Left ventricle myocardium inferior (tissue), 1 donor: ENCODE measurements at regions not wholly inside any gene's neighbourhood (a gene's known extent, or its start where the extent isn't known, plus 50 kb on each side); places are given as distances from the start of the nearest gene placed in this dataset.

ENCODE experiments used
- DNase-seq: peaks from one replicate; pipeline ENCODE4 v3.0.0-alpha.2; 2020
- H3K27ac ChIP-seq: fragments of 200-600 bp; replicated peaks from 2 replicates; pipeline ENCODE4 v1.8.0; 2021
- H3K27me3 ChIP-seq: fragments of 200-600 bp; 2 replicates; pipeline ENCODE4 v1.8.0; 2021; ENCODE audit warnings: low read depth
- H3K36me3 ChIP-seq: fragments of 200-600 bp; 2 replicates; pipeline ENCODE4 v1.8.0; 2021
- H3K4me1 ChIP-seq: fragments of 200-600 bp; 2 replicates; pipeline ENCODE4 v1.8.0; 2021
- H3K4me3 ChIP-seq: fragments of 200-600 bp; 2 replicates; pipeline ENCODE4 v1.8.0; 2021; ENCODE audit warnings: mild to moderate bottlenecking, moderate library complexity
- H3K9me3 ChIP-seq: fragments of 200-600 bp; replicated peaks from 2 replicates; pipeline ENCODE4 v1.8.0; 2021
- intact Hi-C: fragments of 100-400 bp; cut with micrococcal nuclease; formaldehyde crosslinking; loops from one replicate; pipeline ENCODE4 v1.11.0; 2022
- TF ChIP-seq, protein P1 (sequence below): fragments of 200-600 bp; IDR thresholded peaks from 2 replicates; pipeline ENCODE4 v1.8.0; 2021; ENCODE audit warnings: antibody characterized with exemption, mild to moderate bottlenecking, borderline replicate concordance
- donor health status: DM: no; HTN: yes; CAD: no; lungs with severe emphysema.

DNA sequence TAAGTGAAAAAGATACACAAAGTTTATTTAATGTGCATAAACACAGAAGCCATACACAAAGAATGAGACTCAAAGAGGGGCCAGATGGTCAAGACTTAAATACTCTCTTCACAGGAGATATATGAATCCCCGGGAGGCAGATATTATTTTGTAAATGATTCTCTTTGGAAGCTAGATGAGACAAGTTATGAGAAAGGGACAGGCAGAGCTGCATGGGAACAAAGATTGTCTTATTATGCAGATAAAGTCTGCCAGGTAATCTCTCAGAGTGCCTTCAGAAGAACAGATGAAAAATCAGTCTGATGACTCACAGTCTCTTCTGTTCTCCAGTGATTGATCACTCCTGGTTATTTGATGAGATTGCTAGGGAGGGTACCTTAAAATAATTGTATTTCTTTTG is 89.0 kb downstream of the NAF1 start:
- no peak for DNase-seq
- H3K9me3 ChIP-seq, result no peaks in the 10 kb centered on the region
- H3K27me3 ChIP-seq, result no peaks in the 10 kb centered on the region
- TF ChIP-seq, protein P1, sequence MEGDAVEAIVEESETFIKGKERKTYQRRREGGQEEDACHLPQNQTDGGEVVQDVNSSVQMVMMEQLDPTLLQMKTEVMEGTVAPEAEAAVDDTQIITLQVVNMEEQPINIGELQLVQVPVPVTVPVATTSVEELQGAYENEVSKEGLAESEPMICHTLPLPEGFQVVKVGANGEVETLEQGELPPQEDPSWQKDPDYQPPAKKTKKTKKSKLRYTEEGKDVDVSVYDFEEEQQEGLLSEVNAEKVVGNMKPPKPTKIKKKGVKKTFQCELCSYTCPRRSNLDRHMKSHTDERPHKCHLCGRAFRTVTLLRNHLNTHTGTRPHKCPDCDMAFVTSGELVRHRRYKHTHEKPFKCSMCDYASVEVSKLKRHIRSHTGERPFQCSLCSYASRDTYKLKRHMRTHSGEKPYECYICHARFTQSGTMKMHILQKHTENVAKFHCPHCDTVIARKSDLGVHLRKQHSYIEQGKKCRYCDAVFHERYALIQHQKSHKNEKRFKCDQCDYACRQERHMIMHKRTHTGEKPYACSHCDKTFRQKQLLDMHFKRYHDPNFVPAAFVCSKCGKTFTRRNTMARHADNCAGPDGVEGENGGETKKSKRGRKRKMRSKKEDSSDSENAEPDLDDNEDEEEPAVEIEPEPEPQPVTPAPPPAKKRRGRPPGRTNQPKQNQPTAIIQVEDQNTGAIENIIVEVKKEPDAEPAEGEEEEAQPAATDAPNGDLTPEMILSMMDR, result no peak
- H3K4me1 ChIP-seq, result no peaks in the 10 kb centered on the region
- H3K4me3 ChIP-seq, result no peak overlapping the region
- intact Hi-C loops, result no loop called here
- no peak overlapping the region for H3K27ac ChIP-seq
- H3K36me3 ChIP-seq, result no peaks in the 10 kb centered on the region

DNA sequence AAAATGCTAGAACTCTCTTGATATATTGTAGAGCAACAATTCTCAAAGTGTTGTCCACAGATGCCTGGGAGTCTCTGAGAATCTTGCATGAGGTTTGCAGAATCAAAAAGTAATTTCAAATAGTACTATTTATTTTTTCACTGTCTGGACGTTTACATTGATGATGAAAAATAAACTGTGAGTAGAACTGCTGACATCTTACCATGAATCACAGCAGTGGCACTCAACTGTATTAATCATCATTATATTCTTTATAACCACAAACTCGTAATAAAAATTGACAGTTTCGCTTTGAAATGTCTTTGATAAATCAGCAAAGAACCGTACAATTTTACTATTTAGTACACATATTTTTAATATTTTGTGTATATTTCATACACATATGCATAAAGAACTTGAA is 94.5 kb downstream of the NAF1 start:
- Histone ChIP-seq H3K4me3 (no peak overlapping the region), H3K27ac (no peak overlapping the region), H3K36me3 (no peaks in the 10 kb centered on the region), H3K27me3 (no peaks in the 10 kb centered on the region), H3K4me1 (no peaks in the 10 kb centered on the region), H3K9me3 (no peaks in the 10 kb centered on the region)
- intact Hi-C loops, result no loop called here
- TF ChIP-seq, protein P1, result no peak
- no peak for DNase-seq

DNA sequence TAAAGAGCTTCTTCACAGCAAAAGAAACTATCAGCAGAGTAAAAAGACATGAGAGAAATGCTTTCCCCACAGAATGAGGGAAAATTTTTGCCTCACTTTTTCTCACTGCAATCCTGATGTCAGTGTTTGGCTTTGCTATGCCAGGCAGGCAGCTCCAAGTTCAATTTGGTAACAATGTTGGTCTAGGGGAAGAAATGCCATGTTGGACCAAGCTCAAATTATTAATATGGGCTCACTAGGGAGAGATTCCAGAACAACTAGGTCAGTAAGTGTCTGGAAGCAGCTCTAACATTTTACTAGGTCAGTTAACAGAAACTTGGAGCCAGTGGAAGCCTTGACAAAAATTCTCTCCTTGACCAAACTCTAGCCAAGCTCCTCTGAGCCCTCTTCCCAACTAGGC is 95.4 kb downstream of the NAF1 start:
- H3K27me3 ChIP-seq, result no peaks in the 10 kb centered on the region
- H3K4me3 ChIP-seq, result no peak overlapping the region
- H3K4me1 ChIP-seq, result no peaks in the 10 kb centered on the region
- H3K27ac ChIP-seq, result no peak overlapping the region
- no peaks in the 10 kb centered on the region for H3K9me3 ChIP-seq
- TF ChIP-seq, protein P1, result no peak
- DNase-seq, result no peak
- no peaks in the 10 kb centered on the region for H3K36me3 ChIP-seq
- intact Hi-C loops, result no loop called here

DNA sequence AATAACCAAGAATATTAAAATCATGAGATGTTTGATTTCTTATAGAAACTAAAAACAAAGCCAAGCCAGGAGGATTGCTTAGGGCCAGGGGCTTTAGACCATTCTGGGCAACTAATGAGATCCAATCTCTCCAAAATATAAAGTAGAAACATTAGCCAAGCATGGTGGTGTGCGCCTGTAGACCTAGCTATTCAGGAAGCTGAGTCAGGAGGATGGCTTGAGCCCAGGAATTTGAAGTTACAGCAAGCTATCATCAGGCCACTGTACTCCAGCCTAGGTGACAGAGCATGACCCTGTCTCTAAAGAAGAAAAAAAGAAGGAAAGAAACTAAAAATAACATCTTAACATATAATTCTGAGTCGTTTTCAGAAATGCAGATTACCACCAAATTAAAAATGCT is 96.7 kb downstream of the NAF1 start:
- no peaks in the 10 kb centered on the region for H3K36me3 ChIP-seq
- TF ChIP-seq, protein P1, result no peak
- H3K4me3 ChIP-seq, result no peak overlapping the region
- H3K4me1 ChIP-seq, result no peaks in the 10 kb centered on the region
- no peaks in the 10 kb centered on the region for H3K27me3 ChIP-seq
- no peak overlapping the region for H3K27ac ChIP-seq
- no peak for DNase-seq
- no peaks in the 10 kb centered on the region for H3K9me3 ChIP-seq
- intact Hi-C loops, result no loop called here

DNA sequence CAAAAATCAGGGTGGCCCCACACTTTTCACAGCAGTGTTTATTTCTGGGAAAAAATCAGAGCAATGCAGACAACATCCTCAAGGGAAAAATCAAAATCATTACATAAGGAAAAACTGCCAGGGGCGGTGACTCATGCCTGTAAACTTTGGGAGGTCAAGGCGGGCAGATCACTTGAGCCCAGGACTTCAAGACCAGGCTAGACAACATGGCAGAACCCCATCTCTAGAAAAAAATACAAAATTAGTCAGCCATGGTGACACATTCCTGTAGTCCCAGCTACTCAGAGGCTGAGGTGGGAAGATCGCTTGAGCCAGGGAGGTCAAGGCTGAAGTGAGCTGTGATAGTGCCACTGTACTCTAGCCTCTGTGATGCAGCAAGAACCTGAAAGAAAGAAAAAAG is 102.8 kb downstream of the NAF1 start:
- intact Hi-C loops, result no loop called here
- Histone ChIP-seq H3K4me3 (no peak overlapping the region), H3K36me3 (no peaks in the 10 kb centered on the region)

More for the DNA sequence above, 102.8 kb downstream of the NAF1 start:
- TF ChIP-seq, protein P1, result no peak
- H3K9me3 ChIP-seq, result no peaks in the 10 kb centered on the region
- no peaks in the 10 kb centered on the region for H3K27me3 ChIP-seq
- no peak for DNase-seq
- no peaks in the 10 kb centered on the region for H3K4me1 ChIP-seq
- no peak overlapping the region for H3K27ac ChIP-seq
